GM12873 (cell line): ENCODE measurements at regions not wholly inside any gene's neighbourhood (a gene's known extent, or its start where the extent isn't known, plus 50 kb on each side); places are given as distances from the start of the nearest gene placed in this dataset.

Experiments used
- TF ChIP-seq, protein P1 (sequence below): IDR thresholded peaks from 2 replicates; pipeline ENCODE4 v1.5.1; 2012; ENCODE audit warnings: low read depth, mild to moderate bottlenecking, moderate library complexity, low read length, control low read depth; ENCODE audit not compliant: insufficient read depth; ENCODE audit errors: missing control alignments

DNA sequence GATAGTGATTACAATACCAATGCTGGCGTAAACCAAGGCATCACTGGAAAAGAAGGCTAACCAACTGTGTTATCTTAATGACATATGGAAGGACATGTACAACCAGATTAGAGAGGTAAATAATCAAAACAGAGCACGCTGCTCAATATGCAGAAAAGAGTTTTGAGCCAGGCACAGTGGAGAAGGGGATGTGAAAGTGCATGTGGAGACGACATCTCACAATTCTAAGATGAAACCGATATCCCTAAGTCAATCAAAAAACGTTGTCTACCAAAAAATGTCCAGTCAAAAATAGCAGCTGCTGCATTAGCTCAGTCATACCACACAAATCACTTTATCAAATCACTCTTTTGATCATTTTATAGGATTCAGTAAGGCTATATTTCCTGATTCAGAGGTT is 116.3 kb upstream of the OLIG2 start:
- TF ChIP-seq, protein P1, sequence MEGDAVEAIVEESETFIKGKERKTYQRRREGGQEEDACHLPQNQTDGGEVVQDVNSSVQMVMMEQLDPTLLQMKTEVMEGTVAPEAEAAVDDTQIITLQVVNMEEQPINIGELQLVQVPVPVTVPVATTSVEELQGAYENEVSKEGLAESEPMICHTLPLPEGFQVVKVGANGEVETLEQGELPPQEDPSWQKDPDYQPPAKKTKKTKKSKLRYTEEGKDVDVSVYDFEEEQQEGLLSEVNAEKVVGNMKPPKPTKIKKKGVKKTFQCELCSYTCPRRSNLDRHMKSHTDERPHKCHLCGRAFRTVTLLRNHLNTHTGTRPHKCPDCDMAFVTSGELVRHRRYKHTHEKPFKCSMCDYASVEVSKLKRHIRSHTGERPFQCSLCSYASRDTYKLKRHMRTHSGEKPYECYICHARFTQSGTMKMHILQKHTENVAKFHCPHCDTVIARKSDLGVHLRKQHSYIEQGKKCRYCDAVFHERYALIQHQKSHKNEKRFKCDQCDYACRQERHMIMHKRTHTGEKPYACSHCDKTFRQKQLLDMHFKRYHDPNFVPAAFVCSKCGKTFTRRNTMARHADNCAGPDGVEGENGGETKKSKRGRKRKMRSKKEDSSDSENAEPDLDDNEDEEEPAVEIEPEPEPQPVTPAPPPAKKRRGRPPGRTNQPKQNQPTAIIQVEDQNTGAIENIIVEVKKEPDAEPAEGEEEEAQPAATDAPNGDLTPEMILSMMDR: no peak

DNA sequence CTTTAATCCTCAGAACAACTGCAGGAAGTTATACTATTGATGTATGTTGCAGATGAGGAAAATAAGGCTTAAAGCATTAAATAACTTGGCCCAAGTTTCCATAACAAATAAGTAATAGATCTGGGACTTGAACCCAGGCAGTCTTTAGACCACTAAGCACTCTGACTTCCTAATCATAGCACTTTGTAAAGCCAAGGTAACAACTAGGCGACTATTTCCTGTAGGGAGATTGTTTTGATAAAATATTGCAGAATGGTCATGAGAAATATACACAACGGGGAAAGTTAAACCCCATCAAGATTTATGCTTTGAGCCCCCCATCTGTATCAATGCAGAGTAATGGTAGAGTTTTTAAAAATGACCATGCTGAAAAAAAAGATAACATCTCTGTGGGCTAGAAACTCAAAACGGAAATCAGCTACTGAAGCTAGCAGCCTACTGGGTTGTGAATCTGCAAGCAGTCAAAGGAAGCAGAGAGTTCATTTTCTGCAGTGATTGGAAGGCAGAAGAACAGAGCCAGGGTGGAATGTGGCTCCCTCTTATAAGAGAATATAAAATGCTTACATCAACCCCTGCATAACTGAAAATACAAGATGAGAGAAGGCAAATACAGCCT is 111.2 kb upstream of the OLIG2 start:
- TF ChIP-seq, protein P1: no peak

GRCh38 chr21:32915099-32915498 is 110.6 kb upstream of the OLIG2 start:
- TF ChIP-seq, protein P1: no peak

GRCh38 chr21:32916088-32916487 is 109.6 kb upstream of the OLIG2 start:
- TF ChIP-seq, protein P1: no peak

GRCh38 chr21:32916522-32917099 is 109.1 kb upstream of the OLIG2 start:
- TF ChIP-seq, protein P1: peak; percentile 58

DNA sequence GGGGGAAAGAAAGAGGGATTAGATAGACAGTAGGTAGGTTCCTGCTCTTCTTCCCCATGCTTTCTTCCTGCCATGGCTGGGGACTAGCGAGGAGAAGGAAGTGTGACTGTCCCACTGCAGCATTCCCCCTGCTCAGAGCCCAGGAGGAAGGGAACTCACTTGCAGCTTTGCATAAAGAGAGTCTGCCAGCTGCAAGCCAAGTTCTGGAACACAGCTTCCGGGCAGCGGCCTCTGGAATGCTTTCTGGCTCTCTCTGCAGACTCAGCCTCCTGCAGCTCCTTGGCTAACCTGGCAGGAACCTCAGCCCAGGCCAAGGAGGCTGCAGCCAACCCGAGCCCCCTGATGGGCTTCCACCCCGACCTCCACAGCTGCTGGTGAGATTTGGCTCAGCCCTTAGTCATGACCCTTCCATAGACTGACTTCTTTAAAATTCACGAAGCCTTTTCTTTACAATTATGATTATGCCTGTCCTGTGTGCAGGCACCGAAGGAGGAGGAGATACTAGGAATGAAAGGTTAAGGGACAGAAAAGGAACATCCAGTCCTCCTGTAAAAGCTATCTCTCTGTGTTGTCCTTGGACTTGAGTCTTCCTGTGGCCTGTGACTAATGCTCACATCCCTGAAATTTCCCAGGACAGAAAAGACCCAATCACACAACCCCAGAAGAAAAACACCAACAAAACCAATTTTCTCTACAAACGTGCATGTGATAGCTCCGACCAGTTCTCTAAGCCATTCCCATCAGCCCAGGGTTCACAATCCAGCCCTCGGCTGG is 108.2 kb upstream of the OLIG2 start:
- TF ChIP-seq, protein P1: no peak

GRCh38 chr21:32918478-32919120 is 107.1 kb upstream of the OLIG2 start:
- TF ChIP-seq, protein P1: no peak
